ENCODE measurements at regions not wholly inside any gene's neighbourhood (a gene's known extent, or its start where the extent isn't known, plus 50 kb on each side); places are given as distances from the start of the nearest gene placed in this dataset.
"Not testable (repeated sequence)": the region's sequence is repeated elsewhere in the genome, so short reads cannot be mapped to it uniquely, and the experiment has no call there.

GRCh38 chr16:14015948-14016347 is 55.2 kb upstream of the MRTFB start:
- H3K4me1 Mint-ChIP-seq: no peaks in the 10 kb centered on the region
- H3K9me3 ChIP-seq (ENCODE audit: control insufficient read depth in 2 of 3, low read length in 3 of 3): no peaks in the 10 kb centered on the region
- CTCF ChIA-PET: no interaction called here
- H3K9me3 Mint-ChIP-seq: peaks cover 0 to 2% (median 0%) of the 10 kb centered on the region in 11 donors
- intact Hi-C loops (cut with micrococcal nuclease): no loop called here
- POLR2A ChIA-PET: no interaction called here
- no peak for DNase-seq
- H3K36me3 ChIP-seq (ENCODE audit: control insufficient read depth in 2 of 3, insufficient read depth in 3 of 3, low read length in 3 of 3): no peaks in the 10 kb centered on the region
- H3K4me3 Mint-ChIP-seq: no peak overlapping the region
- ATAC-seq: peak; percentile 38
- no peaks in the 10 kb centered on the region for H3K36me3 Mint-ChIP-seq
- no peak overlapping the region for H3K27ac ChIP-seq (ENCODE audit: low read depth, low read length)
- H3K27me3 Mint-ChIP-seq: peaks cover 7 to 18% (median 9%) of the 10 kb centered on the region in 5 donors
- H3K27me3 ChIP-seq (ENCODE audit: control insufficient read depth in 2 of 2, insufficient read depth in 2 of 2, low read length in 2 of 2): no peaks in the 10 kb centered on the region
- no peak overlapping the region for H3K4me3 ChIP-seq (ENCODE audit: low read length)
- no peak overlapping the region for H3K27ac Mint-ChIP-seq
- H3K4me1 ChIP-seq (ENCODE audit: control insufficient read depth in 2 of 2, insufficient read depth in 2 of 2, low read length in 2 of 2): no peaks in the 10 kb centered on the region

DNA sequence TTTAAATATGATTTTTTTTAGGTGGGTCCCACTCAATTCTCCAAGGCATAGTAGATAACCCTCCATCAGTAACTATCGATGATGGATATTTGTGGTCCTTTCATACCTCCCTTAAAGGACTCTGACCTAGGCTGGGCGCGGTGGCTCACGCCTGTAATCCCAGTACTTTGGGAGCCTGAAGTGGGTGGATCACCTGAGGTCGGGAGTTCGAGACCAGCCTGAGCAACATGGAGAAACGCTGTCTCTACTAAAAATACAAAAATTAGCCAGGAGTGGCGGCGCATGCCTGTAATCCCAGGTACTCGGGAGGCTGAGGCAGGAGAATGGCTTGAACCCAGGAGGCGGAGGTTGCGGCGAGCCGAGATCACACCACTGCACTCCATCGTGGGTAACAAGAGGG is 54.8 kb upstream of the MRTFB start:
- H3K36me3 ChIP-seq (ENCODE audit: control insufficient read depth in 2 of 3, insufficient read depth in 3 of 3, low read length in 3 of 3); H3K4me1 Mint-ChIP-seq; DNase-seq; H3K27ac Mint-ChIP-seq; H3K27ac ChIP-seq (ENCODE audit: low read depth, low read length); CTCF ChIA-PET; POLR2A ChIA-PET; H3K9me3 ChIP-seq (ENCODE audit: control insufficient read depth in 2 of 3, low read length in 3 of 3); H3K4me3 ChIP-seq (ENCODE audit: low read length); H3K9me3 Mint-ChIP-seq; H3K4me1 ChIP-seq (ENCODE audit: control insufficient read depth in 2 of 2, insufficient read depth in 2 of 2, low read length in 2 of 2); intact Hi-C loops (cut with micrococcal nuclease); H3K4me3 Mint-ChIP-seq; H3K27me3 ChIP-seq (ENCODE audit: control insufficient read depth in 2 of 2, insufficient read depth in 2 of 2, low read length in 2 of 2); ATAC-seq; H3K36me3 Mint-ChIP-seq: not testable (repeated sequence)
- H3K27me3 Mint-ChIP-seq: peaks cover 4 to 17% (median 9%) of the 10 kb centered on the region in 5 donors

DNA sequence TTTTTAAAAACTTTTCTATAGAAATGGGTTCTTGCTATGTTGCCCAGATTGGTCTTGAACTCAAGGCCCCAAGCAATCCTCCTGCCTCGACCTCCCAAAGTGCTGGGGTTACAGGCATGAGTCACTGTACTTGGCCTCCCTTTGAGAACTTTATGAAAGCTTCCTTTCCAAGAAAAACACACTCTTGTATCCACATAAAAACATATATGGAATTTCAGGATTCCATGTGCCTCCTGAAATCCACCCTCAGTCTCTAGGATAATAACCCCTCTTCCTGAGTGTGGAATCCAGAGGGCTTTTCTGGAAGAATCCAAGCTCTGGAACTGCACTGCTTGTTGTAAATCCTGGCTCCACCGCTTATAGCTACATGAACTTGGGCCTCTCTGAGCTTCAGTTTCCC is 53.2 kb upstream of the MRTFB start:
- Histone ChIP-seq H3K27ac (ENCODE audit: low read depth, low read length) (no peak overlapping the region), H3K9me3 (ENCODE audit: control insufficient read depth in 2 of 3, low read length in 3 of 3) (no peaks in the 10 kb centered on the region), H3K4me3 (ENCODE audit: low read length) (no peak overlapping the region), H3K27me3 (ENCODE audit: control insufficient read depth in 2 of 2, insufficient read depth in 2 of 2, low read length in 2 of 2) (no peaks in the 10 kb centered on the region), H3K36me3 (ENCODE audit: control insufficient read depth in 2 of 3, insufficient read depth in 3 of 3, low read length in 3 of 3) (no peaks in the 10 kb centered on the region), H3K4me1 (ENCODE audit: control insufficient read depth in 2 of 2, insufficient read depth in 2 of 2, low read length in 2 of 2) (no peaks in the 10 kb centered on the region)
- Mint-ChIP-seq H3K36me3 (no peaks in the 10 kb centered on the region), H3K4me3 (no peak overlapping the region), H3K27ac (no peak overlapping the region), H3K27me3 (peaks cover 4 to 15% (median 8%) of the 10 kb centered on the region in 5 donors), H3K9me3 (no peaks in the 10 kb centered on the region), H3K4me1 (no peaks in the 10 kb centered on the region)
- ChIA-PET POLR2A (no interaction called here), CTCF (no interaction called here)
- ATAC-seq: no peak
- intact Hi-C loops (cut with micrococcal nuclease): no loop called here
- DNase-seq: no peak

GRCh38 chr16:14018851-14019250 is 52.3 kb upstream of the MRTFB start:
- H3K9me3 ChIP-seq (ENCODE audit: control insufficient read depth in 2 of 3, low read length in 3 of 3): no peaks in the 10 kb centered on the region
- no peaks in the 10 kb centered on the region for H3K36me3 Mint-ChIP-seq
- H3K36me3 ChIP-seq (ENCODE audit: control insufficient read depth in 2 of 3, insufficient read depth in 3 of 3, low read length in 3 of 3): no peaks in the 10 kb centered on the region
- POLR2A ChIA-PET: interaction anchor here (0.6 kb wide), 1 partner anchor 56 kb away, joined by 3 read pairs; no protein-coding TSS in a partner anchor
- CTCF ChIA-PET: no interaction called here
- no peak overlapping the region for H3K4me3 Mint-ChIP-seq
- no peak overlapping the region for H3K27ac ChIP-seq (ENCODE audit: low read depth, low read length)
- peaks cover 4 to 11% (median 8%) of the 10 kb centered on the region in 5 donors for H3K27me3 Mint-ChIP-seq
- H3K27me3 ChIP-seq (ENCODE audit: control insufficient read depth in 2 of 2, insufficient read depth in 2 of 2, low read length in 2 of 2): no peaks in the 10 kb centered on the region
- ATAC-seq (no peak), DNase-seq (no peak)
- no peaks in the 10 kb centered on the region for H3K4me1 ChIP-seq (ENCODE audit: control insufficient read depth in 2 of 2, insufficient read depth in 2 of 2, low read length in 2 of 2)
- no peak overlapping the region for H3K27ac Mint-ChIP-seq
- no peaks in the 10 kb centered on the region for H3K4me1 Mint-ChIP-seq
- peaks cover 0 to under 1% (median 0%) of the 10 kb centered on the region in 11 donors for H3K9me3 Mint-ChIP-seq
- intact Hi-C loops (cut with micrococcal nuclease): no loop called here
- H3K4me3 ChIP-seq (ENCODE audit: low read length): no peak overlapping the region

DNA sequence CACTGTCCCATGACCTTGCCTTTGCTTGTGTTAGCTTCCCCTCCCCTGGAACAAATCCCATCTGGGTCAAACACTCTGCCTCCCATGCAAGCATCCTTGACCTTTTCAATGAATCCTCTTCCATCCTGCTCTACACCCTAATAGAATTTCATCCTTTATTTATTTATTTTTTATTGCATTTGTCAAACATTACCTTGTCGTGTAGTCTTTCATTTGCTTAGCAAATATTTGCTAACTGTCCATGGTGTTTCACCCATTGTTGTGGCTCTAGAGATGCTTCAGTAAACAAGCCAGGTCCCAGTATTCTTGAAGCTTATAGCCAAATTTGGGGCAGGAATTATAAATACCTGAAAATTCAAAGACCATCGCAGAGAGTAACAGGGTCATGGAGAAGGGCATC is 51.0 kb upstream of the MRTFB start:
- H3K4me1 ChIP-seq (ENCODE audit: control insufficient read depth in 2 of 2, insufficient read depth in 2 of 2, low read length in 2 of 2): no peaks in the 10 kb centered on the region
- DNase-seq (no peak), ATAC-seq (no peak)
- no peak overlapping the region for H3K4me3 ChIP-seq (ENCODE audit: low read length)
- H3K27ac Mint-ChIP-seq: no peak overlapping the region
- intact Hi-C loops (cut with micrococcal nuclease): no loop called here
- ChIA-PET POLR2A (interaction anchor here (0.9 kb wide), 1 partner anchor 9 kb away, joined by 3 read pairs; no protein-coding TSS in a partner anchor), CTCF (no interaction called here)
- no peaks in the 10 kb centered on the region for H3K36me3 ChIP-seq (ENCODE audit: control insufficient read depth in 2 of 3, insufficient read depth in 3 of 3, low read length in 3 of 3)
- H3K9me3 Mint-ChIP-seq: peaks cover 0 to 8% (median 2%) of the 10 kb centered on the region in 11 donors
- no peaks in the 10 kb centered on the region for H3K27me3 ChIP-seq (ENCODE audit: control insufficient read depth in 2 of 2, insufficient read depth in 2 of 2, low read length in 2 of 2)
- no peaks in the 10 kb centered on the region for H3K36me3 Mint-ChIP-seq
- no peaks in the 10 kb centered on the region for H3K9me3 ChIP-seq (ENCODE audit: control insufficient read depth in 2 of 3, low read length in 3 of 3)
- H3K27ac ChIP-seq (ENCODE audit: low read depth, low read length): no peak overlapping the region
- H3K27me3 Mint-ChIP-seq: peaks cover 4 to 12% (median 8%) of the 10 kb centered on the region in 5 donors
- no peak overlapping the region for H3K4me3 Mint-ChIP-seq
- H3K4me1 Mint-ChIP-seq: no peaks in the 10 kb centered on the region
